Osteoblast (primary cell): ENCODE measurements at regions not wholly inside any gene's neighbourhood (a gene's known extent, or its start where the extent isn't known, plus 50 kb on each side); places are given as distances from the start of the nearest gene placed in this dataset.

Experiments
- DNase-seq: peaks from one replicate; pipeline ENCODE4 v3.0.0; 2011; ENCODE audit warnings: low spot score, mixed read lengths; ENCODE audit not compliant: insufficient read length; ENCODE audit errors: missing footprints
- H2AFZ ChIP-seq: 2 replicates; pipeline ENCODE4 v1.6.0; 2011; ENCODE audit warnings: mild to moderate bottlenecking, low read length
- H3K27ac ChIP-seq: 2 replicates; pipeline ENCODE4 v1.5.1; 2011; ENCODE audit warnings: mild to moderate bottlenecking, low read depth, low read length, moderate library complexity
- H3K27me3 ChIP-seq: 2 replicates; pipeline ENCODE4 v1.6.0; 2012; ENCODE audit warnings: mild to moderate bottlenecking, control low read depth, inconsistent platforms, low read length, moderate library complexity; ENCODE audit not compliant: insufficient read depth
- H3K36me3 ChIP-seq: 2 replicates; pipeline ENCODE4 v1.5.1; 2011; ENCODE audit warnings: mild to moderate bottlenecking, low read length, control low read depth, moderate library complexity; ENCODE audit not compliant: insufficient read depth
- H3K4me1 ChIP-seq: 2 replicates; pipeline ENCODE4 v1.5.1; 2011; ENCODE audit warnings: mild to moderate bottlenecking, low read length, control low read depth, moderate library complexity; ENCODE audit not compliant: insufficient read depth
- H3K4me2 ChIP-seq: 2 replicates; pipeline ENCODE4 v1.6.0; 2011; ENCODE audit warnings: mild to moderate bottlenecking, low read length; ENCODE audit not compliant: insufficient read depth
- H3K4me3 ChIP-seq: fragments of 200-600 bp; sonication (generic); 3 replicates; pipeline ENCODE4 v1.5.1; 2012; ENCODE audit warnings: mild to moderate bottlenecking, low read length, inconsistent platforms; ENCODE audit not compliant: insufficient read depth
- H3K79me2 ChIP-seq: 2 replicates; pipeline ENCODE4 v1.6.0; 2012; ENCODE audit warnings: mild to moderate bottlenecking, low read length, control low read depth, inconsistent platforms; ENCODE audit not compliant: insufficient read depth
- H3K9me3 ChIP-seq: 2 replicates; pipeline ENCODE4 v1.5.1; 2011; ENCODE audit warnings: low read depth, low read length, control low read depth
- H4K20me1 ChIP-seq: 2 replicates; pipeline ENCODE4 v1.6.0; 2012; ENCODE audit warnings: mild to moderate bottlenecking, low read length, control low read depth; ENCODE audit not compliant: insufficient read depth
- CTCF ChIP-seq: IDR thresholded peaks from 2 replicates; pipeline ENCODE4 v1.5.1; 2011; ENCODE audit warnings: mild to moderate bottlenecking, low read depth, low read length, moderate library complexity; ENCODE audit errors: extremely low read depth

- no peak for TF ChIP-seq CTCF
- Histone ChIP-seq H3K36me3 (no peaks in the 10 kb centered on the region), H3K4me3 (no peak overlapping the region), H3K79me2 (no peaks in the 10 kb centered on the region), H3K9me3 (no peaks in the 10 kb centered on the region), H2AFZ (no peak overlapping the region), H3K4me1 (no peaks in the 10 kb centered on the region), H3K4me2 (no peak overlapping the region), H4K20me1 (no peaks in the 10 kb centered on the region), H3K27me3 (no peaks in the 10 kb centered on the region), H3K27ac (no peak overlapping the region)
- DNase-seq: no peak
These were observed 394.7 kb upstream of the KLHL29 start for GRCh38 chr2:22990246-22990645.

DNA sequence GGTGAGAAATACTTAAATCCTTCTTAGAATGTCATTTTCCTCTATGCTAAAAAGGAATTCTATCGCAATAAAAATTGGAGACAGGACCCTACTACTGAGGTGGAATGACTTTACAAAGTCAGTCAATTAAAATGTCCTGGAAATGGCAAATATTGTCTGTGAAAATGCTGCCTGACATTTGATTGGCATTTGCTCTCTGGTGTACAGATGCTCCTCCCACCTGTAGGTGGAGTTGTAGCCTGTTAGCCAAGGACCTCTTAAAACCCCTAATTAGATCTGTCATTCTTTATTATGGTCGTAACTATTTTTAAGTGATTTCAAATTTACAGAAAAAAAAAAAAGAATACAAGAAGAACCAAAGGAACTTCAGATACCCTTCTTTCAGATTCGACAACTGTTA is 393.1 kb upstream of the KLHL29 start:
- H3K36me3 ChIP-seq: no peaks in the 10 kb centered on the region
- no peak overlapping the region for H3K4me3 ChIP-seq
- H3K4me1 ChIP-seq: no peaks in the 10 kb centered on the region
- no peaks in the 10 kb centered on the region for H3K79me2 ChIP-seq
- no peaks in the 10 kb centered on the region for H3K9me3 ChIP-seq
- no peak overlapping the region for H2AFZ ChIP-seq
- no peak overlapping the region for H3K27ac ChIP-seq
- no peaks in the 10 kb centered on the region for H3K27me3 ChIP-seq
- no peak for TF ChIP-seq CTCF
- no peak for DNase-seq
- no peaks in the 10 kb centered on the region for H4K20me1 ChIP-seq
- no peak overlapping the region for H3K4me2 ChIP-seq

DNA sequence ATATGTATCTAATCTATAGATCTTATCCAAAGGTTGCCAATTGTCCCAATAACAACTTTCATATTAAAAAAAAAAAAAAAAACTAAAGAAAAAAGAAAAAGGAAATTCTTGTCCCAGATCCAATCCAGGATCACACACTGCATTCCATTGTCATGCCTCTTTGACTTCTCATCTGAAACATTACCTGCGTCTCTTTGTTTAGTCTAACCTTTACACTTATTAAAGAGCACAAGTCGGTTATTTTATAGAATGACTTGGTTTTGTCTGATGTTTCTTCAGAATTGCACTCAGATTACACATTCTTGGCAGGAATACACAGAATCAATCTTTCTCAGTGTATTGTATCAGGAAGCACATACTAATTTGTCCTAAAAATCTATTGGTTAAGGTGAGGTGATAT is 392.5 kb upstream of the KLHL29 start:
- no peak overlapping the region for H3K4me3 ChIP-seq
- H2AFZ ChIP-seq: no peak overlapping the region
- no peak for TF ChIP-seq CTCF
- H4K20me1 ChIP-seq: no peaks in the 10 kb centered on the region
- no peaks in the 10 kb centered on the region for H3K27me3 ChIP-seq
- no peaks in the 10 kb centered on the region for H3K9me3 ChIP-seq
- no peak overlapping the region for H3K27ac ChIP-seq
- no peak for DNase-seq
- no peak overlapping the region for H3K4me2 ChIP-seq
- no peaks in the 10 kb centered on the region for H3K4me1 ChIP-seq
- no peaks in the 10 kb centered on the region for H3K79me2 ChIP-seq
- H3K36me3 ChIP-seq: no peaks in the 10 kb centered on the region

- Histone ChIP-seq H3K27me3 (no peaks in the 10 kb centered on the region), H3K9me3 (no peaks in the 10 kb centered on the region), H3K27ac (no peak overlapping the region), H2AFZ (no peak overlapping the region), H3K79me2 (no peaks in the 10 kb centered on the region), H3K4me3 (no peak overlapping the region), H3K4me1 (no peaks in the 10 kb centered on the region), H3K4me2 (no peak overlapping the region), H4K20me1 (no peaks in the 10 kb centered on the region), H3K36me3 (no peaks in the 10 kb centered on the region)
- no peak for DNase-seq
- no peak for TF ChIP-seq CTCF
These were observed 391.7 kb upstream of the KLHL29 start for GRCh38 chr2:22993250-22993649.
